Natural killer cell (primary cell): ENCODE measurements at regions not wholly inside any gene's neighbourhood (a gene's known extent, or its start where the extent isn't known, plus 50 kb on each side); places are given as distances from the start of the nearest gene placed in this dataset.

Source experiments
- ATAC-seq, 3 donors: fragments of 150-1000 bp in 2 of 3; fragments of 200-7000 bp in 1 of 3; cut with Tn5 transposase; 1 replicate in 1 of 3; 2 replicates in 2 of 3; pipeline ENCODE4 v1.10.0; 2021; ENCODE audit warnings: mild to moderate bottlenecking in 2 of 3, moderate library complexity in 2 of 3
- DNase-seq, 2 donors: peaks; one replicate each; pipeline versions ENCODE4 v3.0.0 to v3.0.0-alpha.2; 2013 to 2021; ENCODE audit warnings: mixed read lengths in 1 of 2
- H3K27ac ChIP-seq: one replicate; pipeline ENCODE4 v1.5.1; 2013; ENCODE audit warnings: mild to moderate bottlenecking, low read length
- H3K27me3 ChIP-seq: one replicate; pipeline ENCODE4 v1.6.1; 2013; ENCODE audit warnings: low read length; ENCODE audit not compliant: control insufficient read depth, insufficient read depth
- H3K36me3 ChIP-seq: one replicate; pipeline ENCODE4 v1.6.1; 2013; ENCODE audit warnings: low read length; ENCODE audit not compliant: control insufficient read depth, insufficient read depth
- H3K4me1 ChIP-seq: one replicate; pipeline ENCODE4 v1.6.1; 2013; ENCODE audit warnings: low read length; ENCODE audit not compliant: control insufficient read depth, insufficient read depth
- H3K4me3 ChIP-seq: one replicate; pipeline ENCODE4 v1.5.1; 2013; ENCODE audit warnings: low read length
- H3K9me3 ChIP-seq: one replicate; pipeline ENCODE4 v1.6.1; 2013; ENCODE audit warnings: low read length; ENCODE audit not compliant: control insufficient read depth, insufficient read depth
- H3K27ac Mint-ChIP-seq, 2 donors: one replicate each; pipeline ENCODE4 v1.8.0; 2022; ENCODE audit warnings: mild to moderate bottlenecking in 2 of 2, mixed read lengths in 2 of 2, moderate library complexity in 1 of 2
- H3K27me3 Mint-ChIP-seq, 2 donors: one replicate each; pipeline ENCODE4 v1.8.0; 2022; ENCODE audit warnings: low read depth in 2 of 2, mixed read lengths in 2 of 2
- H3K36me3 Mint-ChIP-seq: one replicate; pipeline ENCODE4 v1.8.0; 2022; ENCODE audit warnings: mixed read lengths
- H3K4me1 Mint-ChIP-seq, 2 donors: one replicate each; pipeline ENCODE4 v1.8.0; 2022; ENCODE audit warnings: mixed read lengths in 2 of 2
- H3K4me3 Mint-ChIP-seq: one replicate; pipeline ENCODE4 v1.8.0; 2022; ENCODE audit warnings: mild to moderate bottlenecking, moderate library complexity, mixed read lengths
- H3K9me3 Mint-ChIP-seq, 2 donors: one replicate each; pipeline ENCODE4 v1.8.0; 2022; ENCODE audit warnings: mixed read lengths in 2 of 2
- intact Hi-C: fragments of 100-400 bp; cut with micrococcal nuclease; formaldehyde crosslinking; loops from one replicate; pipeline ENCODE4 v1.14.2; 2022
- TF ChIP-seq, protein P1 (sequence below): fragments of 200-600 bp; IDR thresholded peaks from one replicate; pipeline ENCODE4 v1.8.0; 2022; ENCODE audit warnings: antibody characterized with exemption

DNA sequence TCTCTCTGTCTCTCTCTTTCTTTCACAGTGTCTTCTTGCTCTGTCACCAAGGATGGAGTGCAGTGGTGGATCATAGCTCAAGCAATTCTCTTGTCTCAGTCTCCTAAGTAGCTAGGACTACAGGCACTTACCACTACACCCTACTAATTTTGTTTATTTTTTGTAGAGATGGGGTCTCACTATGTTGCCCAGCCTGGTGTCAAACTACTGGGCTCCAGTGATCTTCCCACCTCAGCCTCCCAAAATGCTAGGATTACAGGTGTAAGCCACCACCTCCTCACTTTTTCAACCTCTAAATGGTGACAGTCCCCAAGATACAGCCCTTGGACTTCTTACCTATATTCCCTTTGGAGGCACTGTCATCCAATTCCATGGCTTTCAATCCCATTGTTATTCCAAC, 50.5 kb upstream of the PUM1 start:
- Histone ChIP-seq H3K9me3 (no peaks in the 10 kb centered on the region), H3K36me3 (no peaks in the 10 kb centered on the region), H3K4me1 (no peaks in the 10 kb centered on the region), H3K27me3 (peaks cover 2% of the 10 kb centered on the region), H3K27ac (no peak overlapping the region), H3K4me3 (no peak overlapping the region)
- ATAC-seq (no peak), DNase-seq (no peak)
- Mint-ChIP-seq H3K4me1 (no peaks in the 10 kb centered on the region), H3K4me3 (no peak overlapping the region), H3K36me3 (no peaks in the 10 kb centered on the region), H3K27me3 (peaks cover 7% of the 10 kb centered on the region in 2 donors), H3K9me3 (no peaks in the 10 kb centered on the region), H3K27ac (no peak overlapping the region)
- TF ChIP-seq, protein P1, sequence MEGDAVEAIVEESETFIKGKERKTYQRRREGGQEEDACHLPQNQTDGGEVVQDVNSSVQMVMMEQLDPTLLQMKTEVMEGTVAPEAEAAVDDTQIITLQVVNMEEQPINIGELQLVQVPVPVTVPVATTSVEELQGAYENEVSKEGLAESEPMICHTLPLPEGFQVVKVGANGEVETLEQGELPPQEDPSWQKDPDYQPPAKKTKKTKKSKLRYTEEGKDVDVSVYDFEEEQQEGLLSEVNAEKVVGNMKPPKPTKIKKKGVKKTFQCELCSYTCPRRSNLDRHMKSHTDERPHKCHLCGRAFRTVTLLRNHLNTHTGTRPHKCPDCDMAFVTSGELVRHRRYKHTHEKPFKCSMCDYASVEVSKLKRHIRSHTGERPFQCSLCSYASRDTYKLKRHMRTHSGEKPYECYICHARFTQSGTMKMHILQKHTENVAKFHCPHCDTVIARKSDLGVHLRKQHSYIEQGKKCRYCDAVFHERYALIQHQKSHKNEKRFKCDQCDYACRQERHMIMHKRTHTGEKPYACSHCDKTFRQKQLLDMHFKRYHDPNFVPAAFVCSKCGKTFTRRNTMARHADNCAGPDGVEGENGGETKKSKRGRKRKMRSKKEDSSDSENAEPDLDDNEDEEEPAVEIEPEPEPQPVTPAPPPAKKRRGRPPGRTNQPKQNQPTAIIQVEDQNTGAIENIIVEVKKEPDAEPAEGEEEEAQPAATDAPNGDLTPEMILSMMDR, result no peak
- intact Hi-C loops, result no loop called here
